ENCODE measurements at regions not wholly inside any gene's neighbourhood (a gene's known extent, or its start where the extent isn't known, plus 50 kb on each side); places are given as distances from the start of the nearest gene placed in this dataset.

DNA sequence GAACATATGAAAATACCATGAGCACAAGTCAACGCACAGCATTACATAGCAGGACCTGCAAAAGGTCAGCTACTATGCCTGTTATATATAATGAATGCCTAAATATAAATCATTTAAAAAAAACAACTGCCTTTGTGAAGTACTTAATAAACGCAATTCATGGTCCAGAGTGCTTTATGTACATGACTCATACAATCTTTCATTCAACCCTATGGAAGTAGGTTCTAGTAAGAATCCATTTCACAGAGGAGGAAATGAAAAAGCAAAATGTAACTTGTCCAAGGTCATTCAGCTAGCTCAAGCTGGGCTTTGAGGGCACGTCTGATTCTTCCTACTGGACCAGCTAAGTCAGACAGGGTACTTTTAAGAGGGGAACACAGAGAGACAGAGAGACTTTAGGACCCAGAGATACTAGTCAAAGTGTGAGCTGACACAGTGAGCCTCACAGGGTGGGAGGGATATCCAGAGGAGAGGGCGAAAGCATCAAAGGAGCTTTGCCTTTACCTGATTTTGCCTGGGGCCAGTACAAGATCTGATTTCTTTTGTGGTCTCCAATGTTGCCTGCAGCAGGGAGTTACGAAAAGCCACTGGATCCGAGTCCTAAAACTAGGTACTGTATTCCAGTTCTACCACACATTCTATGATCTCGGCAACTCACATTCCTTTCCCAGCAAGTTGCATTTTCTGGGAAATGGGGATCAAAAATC is 83.4 kb upstream of the ZFHX3 start:
- TF ChIP-seq BHLHE40 (IDR thresholded peaks at IDR 0.05; ENCODE audit: borderline replicate concordance) = no peak
- no peak for TF ChIP-seq SP1 (IDR thresholded peaks at IDR 0.05)

Data from HEK293T (cell line).